ENCODE measurements at regions not wholly inside any gene's neighbourhood (a gene's known extent, or its start where the extent isn't known, plus 50 kb on each side); places are given as distances from the start of the nearest gene placed in this dataset.

DNA sequence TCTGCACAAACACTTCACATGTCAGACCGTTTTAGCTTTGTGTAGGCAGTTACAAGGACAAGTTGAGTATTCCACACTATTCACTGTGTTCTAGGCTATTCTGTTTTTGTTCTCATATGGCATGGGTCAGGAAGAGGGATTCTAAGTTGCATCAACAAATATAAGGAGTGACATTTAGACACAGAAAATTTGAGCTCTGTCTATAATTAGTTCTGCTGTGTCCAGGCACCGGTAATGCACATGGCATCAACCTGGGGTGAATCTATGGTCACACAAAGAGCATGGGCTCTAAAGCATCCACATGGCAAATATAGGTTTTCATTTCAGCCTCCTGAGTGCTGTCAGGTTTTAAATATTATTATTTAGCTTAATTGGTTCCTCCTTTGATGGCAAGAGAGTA is 130.4 kb upstream of the PMFBP1 start:
- TF ChIP-seq, protein P1, sequence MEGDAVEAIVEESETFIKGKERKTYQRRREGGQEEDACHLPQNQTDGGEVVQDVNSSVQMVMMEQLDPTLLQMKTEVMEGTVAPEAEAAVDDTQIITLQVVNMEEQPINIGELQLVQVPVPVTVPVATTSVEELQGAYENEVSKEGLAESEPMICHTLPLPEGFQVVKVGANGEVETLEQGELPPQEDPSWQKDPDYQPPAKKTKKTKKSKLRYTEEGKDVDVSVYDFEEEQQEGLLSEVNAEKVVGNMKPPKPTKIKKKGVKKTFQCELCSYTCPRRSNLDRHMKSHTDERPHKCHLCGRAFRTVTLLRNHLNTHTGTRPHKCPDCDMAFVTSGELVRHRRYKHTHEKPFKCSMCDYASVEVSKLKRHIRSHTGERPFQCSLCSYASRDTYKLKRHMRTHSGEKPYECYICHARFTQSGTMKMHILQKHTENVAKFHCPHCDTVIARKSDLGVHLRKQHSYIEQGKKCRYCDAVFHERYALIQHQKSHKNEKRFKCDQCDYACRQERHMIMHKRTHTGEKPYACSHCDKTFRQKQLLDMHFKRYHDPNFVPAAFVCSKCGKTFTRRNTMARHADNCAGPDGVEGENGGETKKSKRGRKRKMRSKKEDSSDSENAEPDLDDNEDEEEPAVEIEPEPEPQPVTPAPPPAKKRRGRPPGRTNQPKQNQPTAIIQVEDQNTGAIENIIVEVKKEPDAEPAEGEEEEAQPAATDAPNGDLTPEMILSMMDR (IDR thresholded peaks at IDR 0.05; ENCODE audit: insufficient read depth, low read length), result no peak
- TF ChIP-seq POLR2AphosphoS5 (IDR thresholded peaks at IDR 0.05; ENCODE audit: low read depth), result no peak
- TF ChIP-seq, protein P2, sequence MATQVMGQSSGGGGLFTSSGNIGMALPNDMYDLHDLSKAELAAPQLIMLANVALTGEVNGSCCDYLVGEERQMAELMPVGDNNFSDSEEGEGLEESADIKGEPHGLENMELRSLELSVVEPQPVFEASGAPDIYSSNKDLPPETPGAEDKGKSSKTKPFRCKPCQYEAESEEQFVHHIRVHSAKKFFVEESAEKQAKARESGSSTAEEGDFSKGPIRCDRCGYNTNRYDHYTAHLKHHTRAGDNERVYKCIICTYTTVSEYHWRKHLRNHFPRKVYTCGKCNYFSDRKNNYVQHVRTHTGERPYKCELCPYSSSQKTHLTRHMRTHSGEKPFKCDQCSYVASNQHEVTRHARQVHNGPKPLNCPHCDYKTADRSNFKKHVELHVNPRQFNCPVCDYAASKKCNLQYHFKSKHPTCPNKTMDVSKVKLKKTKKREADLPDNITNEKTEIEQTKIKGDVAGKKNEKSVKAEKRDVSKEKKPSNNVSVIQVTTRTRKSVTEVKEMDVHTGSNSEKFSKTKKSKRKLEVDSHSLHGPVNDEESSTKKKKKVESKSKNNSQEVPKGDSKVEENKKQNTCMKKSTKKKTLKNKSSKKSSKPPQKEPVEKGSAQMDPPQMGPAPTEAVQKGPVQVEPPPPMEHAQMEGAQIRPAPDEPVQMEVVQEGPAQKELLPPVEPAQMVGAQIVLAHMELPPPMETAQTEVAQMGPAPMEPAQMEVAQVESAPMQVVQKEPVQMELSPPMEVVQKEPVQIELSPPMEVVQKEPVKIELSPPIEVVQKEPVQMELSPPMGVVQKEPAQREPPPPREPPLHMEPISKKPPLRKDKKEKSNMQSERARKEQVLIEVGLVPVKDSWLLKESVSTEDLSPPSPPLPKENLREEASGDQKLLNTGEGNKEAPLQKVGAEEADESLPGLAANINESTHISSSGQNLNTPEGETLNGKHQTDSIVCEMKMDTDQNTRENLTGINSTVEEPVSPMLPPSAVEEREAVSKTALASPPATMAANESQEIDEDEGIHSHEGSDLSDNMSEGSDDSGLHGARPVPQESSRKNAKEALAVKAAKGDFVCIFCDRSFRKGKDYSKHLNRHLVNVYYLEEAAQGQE (IDR thresholded peaks at IDR 0.05; ENCODE audit: insufficient replicate concordance, low read depth), result no peak
- TF ChIP-seq GABPA (IDR thresholded peaks at IDR 0.05; ENCODE audit: low read depth), result no peak

Data from HL-60 (cell line).